Stomach (tissue), 4 donors: ENCODE measurements at regions not wholly inside any gene's neighbourhood (a gene's known extent, or its start where the extent isn't known, plus 50 kb on each side); places are given as distances from the start of the nearest gene placed in this dataset.

Source experiments
- POLR2AphosphoS5 ChIP-seq, 3 donors: sonication (generic); formaldehyde crosslinking; IDR thresholded peaks; one replicate each; pipeline ENCODE4 v1.6.1; 2016; ENCODE audit warnings: antibody characterized with exemption in 3 of 3
- TF ChIP-seq, protein P1 (sequence below), 7 experiments: fragments of 450-650 bp in 4 of 7; fragments of 200-600 bp in 3 of 7; sonication (generic) in 3 of 7; IDR thresholded peaks; one replicate each; pipeline ENCODE4 v1.5.1; 2016 to 2019; ENCODE audit warnings: antibody characterized with exemption in 7 of 7, control low read depth in 2 of 7, mild to moderate bottlenecking in 1 of 7

DNA sequence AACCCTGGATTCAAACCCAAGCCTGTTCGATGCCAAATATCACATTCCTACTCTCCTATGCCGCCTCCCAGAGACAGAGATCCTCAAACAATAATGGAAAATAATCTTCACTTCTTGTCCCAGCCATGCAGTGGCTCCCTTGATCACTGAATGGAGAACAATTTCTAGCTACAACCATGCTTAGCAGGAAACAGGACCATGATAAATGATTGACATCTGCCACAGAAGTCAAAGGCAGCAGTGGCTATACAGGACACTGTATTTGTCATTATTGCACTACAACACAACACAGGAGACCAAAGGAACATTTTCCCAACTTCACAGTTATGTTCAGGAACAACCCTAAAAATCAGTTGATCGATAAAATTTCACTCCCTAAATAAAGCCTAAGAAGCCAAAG, 243.3 kb upstream of the SLC7A11 start:
- TF ChIP-seq, protein P1, sequence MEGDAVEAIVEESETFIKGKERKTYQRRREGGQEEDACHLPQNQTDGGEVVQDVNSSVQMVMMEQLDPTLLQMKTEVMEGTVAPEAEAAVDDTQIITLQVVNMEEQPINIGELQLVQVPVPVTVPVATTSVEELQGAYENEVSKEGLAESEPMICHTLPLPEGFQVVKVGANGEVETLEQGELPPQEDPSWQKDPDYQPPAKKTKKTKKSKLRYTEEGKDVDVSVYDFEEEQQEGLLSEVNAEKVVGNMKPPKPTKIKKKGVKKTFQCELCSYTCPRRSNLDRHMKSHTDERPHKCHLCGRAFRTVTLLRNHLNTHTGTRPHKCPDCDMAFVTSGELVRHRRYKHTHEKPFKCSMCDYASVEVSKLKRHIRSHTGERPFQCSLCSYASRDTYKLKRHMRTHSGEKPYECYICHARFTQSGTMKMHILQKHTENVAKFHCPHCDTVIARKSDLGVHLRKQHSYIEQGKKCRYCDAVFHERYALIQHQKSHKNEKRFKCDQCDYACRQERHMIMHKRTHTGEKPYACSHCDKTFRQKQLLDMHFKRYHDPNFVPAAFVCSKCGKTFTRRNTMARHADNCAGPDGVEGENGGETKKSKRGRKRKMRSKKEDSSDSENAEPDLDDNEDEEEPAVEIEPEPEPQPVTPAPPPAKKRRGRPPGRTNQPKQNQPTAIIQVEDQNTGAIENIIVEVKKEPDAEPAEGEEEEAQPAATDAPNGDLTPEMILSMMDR (IDR thresholded peaks at IDR 0.05) = no peak
- no peak for TF ChIP-seq POLR2AphosphoS5 (IDR thresholded peaks at IDR 0.05)
